GM23338 (cell line): ENCODE measurements at regions not wholly inside any gene's neighbourhood (a gene's known extent, or its start where the extent isn't known, plus 50 kb on each side); places are given as distances from the start of the nearest gene placed in this dataset.

Experiments used
- CREB1 ChIP-seq: fragments of 250-450 bp; sonication (Bioruptor Pico); IDR thresholded peaks from 2 replicates; pipeline ENCODE4 v1.5.0; 2020; ENCODE audit warnings: low read depth, mild to moderate bottlenecking, moderate library complexity
- CTCF ChIP-seq, 2 experiments: fragments of 200-600 bp in 1 of 2; sonication (generic) in 1 of 2; conservative IDR thresholded peaks; 2 replicates each; pipeline versions ENCODE4 v1.5.1 to v1.6.1; 2016 to 2017; ENCODE audit warnings: antibody characterized with exemption in 2 of 2, low read depth in 2 of 2, mild to moderate bottlenecking in 2 of 2, moderate library complexity in 1 of 2
- EZH2 ChIP-seq: fragments of 200-600 bp; sonication (generic); IDR thresholded peaks from one replicate; pipeline ENCODE4 v1.8.0; 2017; ENCODE audit warnings: antibody characterized with exemption, mild to moderate bottlenecking, low read depth; ENCODE audit not compliant: unreplicated experiment
- EZH2phosphoT487 ChIP-seq: fragments of 200-600 bp; sonication (generic); IDR thresholded peaks from one replicate; pipeline ENCODE4 v1.8.1; 2018; ENCODE audit warnings: antibody characterized with exemption; ENCODE audit not compliant: unreplicated experiment
- JUNB ChIP-seq: IDR thresholded peaks from one replicate; pipeline ENCODE4 v1.6.1; 2016; ENCODE audit warnings: antibody characterized with exemption; ENCODE audit not compliant: unreplicated experiment
- POLR2AphosphoS5 ChIP-seq: IDR thresholded peaks from 2 replicates; pipeline ENCODE4 v1.6.1; 2016; ENCODE audit warnings: antibody characterized with exemption, low read depth
- REST ChIP-seq: IDR thresholded peaks from one replicate; pipeline ENCODE4 v1.6.1; 2018; ENCODE audit warnings: antibody characterized with exemption; ENCODE audit not compliant: unreplicated experiment
- STAT1 ChIP-seq: IDR thresholded peaks from one replicate; pipeline ENCODE4 v1.6.1; 2016; ENCODE audit warnings: antibody characterized with exemption; ENCODE audit not compliant: unreplicated experiment
- ZNF114 ChIP-seq: fragments of 250-450 bp; sonication (Bioruptor Pico); IDR thresholded peaks from 2 replicates; pipeline ENCODE4 v1.5.0; 2020; ENCODE audit warnings: mild to moderate bottlenecking, moderate library complexity
- ZNF331 ChIP-seq: fragments of 250-450 bp; sonication (Bioruptor Pico); IDR thresholded peaks from 2 replicates; pipeline ENCODE4 v1.5.0; 2020; ENCODE audit warnings: low read depth, mild to moderate bottlenecking, moderate library complexity
- ZNF462 ChIP-seq: fragments of 250-450 bp; sonication (Bioruptor Pico); IDR thresholded peaks from 2 replicates; pipeline ENCODE4 v1.5.0; 2020; ENCODE audit warnings: mild to moderate bottlenecking, moderate library complexity

GRCh38 chr4:176864238-176864637 lies 71.5 kb upstream of the VEGFC start:
- TF ChIP-seq POLR2AphosphoS5 (no peak), CTCF (conservative IDR thresholded peaks at IDR 0.05; ENCODE audit: low read depth in 2 of 2) (no peak), REST (no peak), EZH2phosphoT487 (no peak), EZH2 (no peak), CREB1 (no peak), ZNF114 (CRISPR knock-in tag) (no peak), STAT1 (no peak), ZNF462 (CRISPR knock-in tag) (no peak), JUNB (no peak), ZNF331 (CRISPR knock-in tag) (no peak)
